GM12872 (cell line): ENCODE measurements at regions not wholly inside any gene's neighbourhood (a gene's known extent, or its start where the extent isn't known, plus 50 kb on each side); places are given as distances from the start of the nearest gene placed in this dataset.

Experiments
- TF ChIP-seq, protein P1 (sequence below): IDR thresholded peaks from 3 replicates; pipeline ENCODE4 v1.5.1; 2011; ENCODE audit warnings: low read depth, mild to moderate bottlenecking, low read length, moderate library complexity; ENCODE audit not compliant: insufficient read depth

DNA sequence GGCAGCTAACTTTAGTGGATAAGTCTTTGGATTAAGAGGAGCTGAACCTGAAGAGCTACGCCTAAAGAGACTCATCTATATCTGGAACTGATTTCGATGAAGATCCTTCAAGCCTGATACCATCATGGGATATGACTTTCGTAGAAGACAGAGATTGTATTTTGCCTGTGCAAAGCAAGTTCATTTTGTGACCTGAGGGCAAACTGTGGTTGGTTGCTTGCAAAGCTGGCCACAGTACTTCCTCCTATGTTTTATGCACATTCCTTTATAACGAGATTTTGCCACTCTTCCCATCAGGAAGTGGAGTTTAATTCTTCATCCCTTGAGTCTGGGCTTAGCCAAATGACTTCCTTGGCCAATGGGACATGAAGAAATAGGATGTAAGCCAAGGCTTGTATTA, 519.3 kb upstream of the NR3C2 start:
- TF ChIP-seq, protein P1, sequence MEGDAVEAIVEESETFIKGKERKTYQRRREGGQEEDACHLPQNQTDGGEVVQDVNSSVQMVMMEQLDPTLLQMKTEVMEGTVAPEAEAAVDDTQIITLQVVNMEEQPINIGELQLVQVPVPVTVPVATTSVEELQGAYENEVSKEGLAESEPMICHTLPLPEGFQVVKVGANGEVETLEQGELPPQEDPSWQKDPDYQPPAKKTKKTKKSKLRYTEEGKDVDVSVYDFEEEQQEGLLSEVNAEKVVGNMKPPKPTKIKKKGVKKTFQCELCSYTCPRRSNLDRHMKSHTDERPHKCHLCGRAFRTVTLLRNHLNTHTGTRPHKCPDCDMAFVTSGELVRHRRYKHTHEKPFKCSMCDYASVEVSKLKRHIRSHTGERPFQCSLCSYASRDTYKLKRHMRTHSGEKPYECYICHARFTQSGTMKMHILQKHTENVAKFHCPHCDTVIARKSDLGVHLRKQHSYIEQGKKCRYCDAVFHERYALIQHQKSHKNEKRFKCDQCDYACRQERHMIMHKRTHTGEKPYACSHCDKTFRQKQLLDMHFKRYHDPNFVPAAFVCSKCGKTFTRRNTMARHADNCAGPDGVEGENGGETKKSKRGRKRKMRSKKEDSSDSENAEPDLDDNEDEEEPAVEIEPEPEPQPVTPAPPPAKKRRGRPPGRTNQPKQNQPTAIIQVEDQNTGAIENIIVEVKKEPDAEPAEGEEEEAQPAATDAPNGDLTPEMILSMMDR = no peak

DNA sequence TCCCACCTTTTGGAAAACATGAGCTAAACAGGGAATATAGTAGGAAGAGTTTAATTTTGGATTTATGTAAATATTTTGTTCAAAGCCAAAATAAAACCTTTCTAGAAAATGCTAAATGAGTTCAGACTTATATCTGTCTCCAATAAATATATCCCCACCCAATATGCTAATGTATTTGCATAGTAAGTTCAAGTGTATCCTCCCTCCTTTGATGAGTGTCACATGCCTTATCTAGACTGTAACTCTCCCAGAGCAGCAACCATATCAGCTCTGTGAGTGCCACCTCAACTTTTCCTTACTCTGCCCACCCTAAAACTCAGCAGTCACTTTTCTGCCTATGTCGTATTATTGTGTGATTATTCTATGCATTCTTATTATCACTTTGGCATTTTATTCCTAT, 516.1 kb upstream of the NR3C2 start:
- TF ChIP-seq, protein P1 = no peak

DNA sequence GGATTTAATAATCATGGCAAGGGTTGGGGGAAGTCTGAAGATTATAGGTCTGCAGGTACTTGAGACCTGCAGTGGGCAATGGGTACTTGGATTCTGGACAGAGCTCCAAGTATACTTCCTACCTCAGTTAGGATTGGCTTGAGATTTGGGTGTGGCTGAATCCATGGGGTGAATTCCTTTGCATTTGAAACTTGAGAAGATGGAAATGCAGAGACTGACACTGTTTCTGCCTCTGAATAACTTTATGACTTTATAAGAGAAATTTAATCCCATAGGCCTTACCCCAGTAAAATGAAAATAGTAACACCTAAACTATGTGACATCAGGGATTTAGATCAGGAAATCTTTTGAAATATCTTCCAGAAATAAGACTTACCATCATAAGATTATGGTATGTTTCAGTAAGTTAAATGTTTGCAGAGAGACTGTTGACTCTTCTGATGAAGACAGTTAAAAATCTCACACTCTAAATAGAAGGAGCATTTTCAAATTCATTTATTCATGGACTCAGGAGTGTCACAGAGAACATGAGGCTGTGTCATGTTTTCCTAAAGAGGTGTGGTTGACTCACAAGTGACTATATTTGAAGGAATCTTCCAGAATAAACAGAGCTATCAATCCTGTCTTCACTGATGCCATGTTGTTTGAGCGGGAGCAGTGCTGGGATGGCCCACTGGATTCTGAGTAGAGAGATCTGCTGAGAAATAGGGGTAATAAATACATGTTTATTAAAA, 513.5 kb upstream of the NR3C2 start:
- TF ChIP-seq, protein P1 = no peak

DNA sequence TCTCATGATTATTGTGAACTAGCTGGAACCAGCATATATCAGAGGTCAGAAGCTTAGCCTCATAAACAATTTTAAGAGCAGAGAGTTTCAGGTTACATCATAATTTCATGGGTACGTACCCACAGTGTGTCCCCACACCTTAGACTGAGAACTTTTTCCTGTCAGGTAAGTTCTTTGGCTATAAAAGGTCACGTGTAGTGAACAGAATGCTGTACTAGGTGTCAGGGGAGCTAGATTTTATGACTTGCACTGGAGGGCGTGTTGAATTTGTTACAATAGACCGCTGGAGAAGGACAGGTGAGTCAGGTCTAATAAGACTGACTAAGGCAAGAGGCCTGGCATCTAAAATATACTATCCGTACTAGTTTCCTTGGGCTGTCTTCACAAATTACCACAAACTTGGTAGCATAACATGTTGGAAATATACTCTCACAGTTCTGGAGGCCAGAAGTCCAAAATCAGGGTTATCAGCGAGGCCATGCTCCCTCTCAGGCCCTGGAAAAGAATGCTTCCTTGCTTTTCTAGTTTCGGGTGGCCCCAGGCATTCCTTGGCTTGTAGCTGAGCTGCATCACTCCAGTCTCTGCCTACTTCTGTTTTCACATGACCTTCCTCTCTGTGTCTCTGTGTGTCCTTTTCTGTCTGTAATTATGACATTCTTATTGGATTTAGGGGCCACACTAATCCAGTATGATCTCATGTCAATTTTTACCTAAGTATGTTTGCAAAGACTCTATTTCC, 512.0 kb upstream of the NR3C2 start:
- TF ChIP-seq, protein P1 = no peak

DNA sequence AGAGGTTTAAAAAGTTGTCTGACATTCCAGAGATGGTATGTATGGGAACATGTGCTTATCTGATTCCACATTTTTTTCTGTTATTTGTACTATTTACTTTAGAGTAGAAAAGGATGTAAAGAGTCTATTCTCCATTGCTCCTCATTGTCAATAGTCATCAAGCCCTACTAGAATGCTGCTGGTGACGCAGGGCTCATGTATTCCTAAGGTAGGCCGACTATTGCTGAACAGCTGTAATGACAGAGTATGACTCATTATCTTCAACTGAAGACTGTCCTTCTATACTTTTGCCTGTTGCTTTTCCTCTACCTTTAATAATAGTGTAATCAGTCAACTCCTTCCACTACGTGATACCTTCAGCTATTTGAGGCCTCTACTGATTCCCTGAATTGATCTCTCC, 509.1 kb upstream of the NR3C2 start:
- TF ChIP-seq, protein P1 = no peak

DNA sequence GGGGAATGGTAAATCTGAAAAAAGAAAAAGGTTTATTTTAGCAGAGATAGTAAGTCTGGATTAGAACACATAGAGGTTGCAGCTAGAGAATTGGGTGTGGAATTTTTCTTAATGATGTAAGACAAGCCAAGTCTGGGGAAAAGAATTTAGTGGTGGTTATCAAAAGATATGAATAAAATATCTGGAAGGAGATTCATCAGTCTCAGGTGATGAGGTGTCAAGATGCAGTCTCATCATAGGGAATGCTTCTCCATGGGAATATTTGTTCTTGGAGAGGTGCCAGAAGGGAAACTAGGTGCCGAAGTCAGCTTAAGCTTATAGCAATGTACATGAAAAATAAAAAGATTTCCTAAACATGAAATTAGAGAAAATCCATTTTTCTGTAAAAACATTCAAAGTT, 504.1 kb upstream of the NR3C2 start:
- TF ChIP-seq, protein P1 = no peak

DNA sequence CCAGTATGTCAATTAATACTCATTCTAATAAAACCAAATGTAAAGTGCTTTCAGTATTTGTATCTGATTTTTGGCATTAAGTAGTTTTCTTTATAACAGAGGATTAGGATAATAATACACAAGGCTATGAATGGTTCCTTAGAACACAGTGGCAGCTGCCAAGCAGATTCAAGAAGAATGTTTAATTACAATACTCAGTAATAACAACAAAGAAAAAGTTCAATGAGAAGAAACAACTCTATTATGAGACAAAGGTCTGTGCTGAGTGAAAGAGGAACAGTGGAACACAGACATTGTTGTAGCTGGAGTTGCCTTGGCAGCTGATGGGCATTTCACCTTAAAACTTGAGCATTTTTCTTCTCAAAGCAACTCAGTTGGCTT, 502.6 kb upstream of the NR3C2 start:
- TF ChIP-seq, protein P1 = no peak
